Stimulated activated CD4-positive, alpha-beta T cell treated with anti-CD3 and anti-CD28 coated beads, Interleukin-12 subunit alpha, Interleukin-12 subunit beta, amount 100 ng/mL, for 48 hours (primary cell): ENCODE measurements at regions not wholly inside any gene's neighbourhood (a gene's known extent, or its start where the extent isn't known, plus 50 kb on each side); places are given as distances from the start of the nearest gene placed in this dataset.

Source experiments
- DNase-seq, 3 donors: peaks; one replicate each; pipeline ENCODE4 v3.0.0-alpha.2; 2020; ENCODE audit warnings: low read depth in 2 of 3, low spot score in 1 of 3

GRCh38 chr1:4975856-4976255 lies 321.4 kb downstream of the AJAP1 start:
- no peak for DNase-seq

- no peak for DNase-seq
Observed at GRCh38 chr1:4974981-4975685, 320.7 kb downstream of the AJAP1 start.

GRCh38 chr1:4973341-4973740 lies 318.9 kb downstream of the AJAP1 start:
- no peak for DNase-seq

DNA sequence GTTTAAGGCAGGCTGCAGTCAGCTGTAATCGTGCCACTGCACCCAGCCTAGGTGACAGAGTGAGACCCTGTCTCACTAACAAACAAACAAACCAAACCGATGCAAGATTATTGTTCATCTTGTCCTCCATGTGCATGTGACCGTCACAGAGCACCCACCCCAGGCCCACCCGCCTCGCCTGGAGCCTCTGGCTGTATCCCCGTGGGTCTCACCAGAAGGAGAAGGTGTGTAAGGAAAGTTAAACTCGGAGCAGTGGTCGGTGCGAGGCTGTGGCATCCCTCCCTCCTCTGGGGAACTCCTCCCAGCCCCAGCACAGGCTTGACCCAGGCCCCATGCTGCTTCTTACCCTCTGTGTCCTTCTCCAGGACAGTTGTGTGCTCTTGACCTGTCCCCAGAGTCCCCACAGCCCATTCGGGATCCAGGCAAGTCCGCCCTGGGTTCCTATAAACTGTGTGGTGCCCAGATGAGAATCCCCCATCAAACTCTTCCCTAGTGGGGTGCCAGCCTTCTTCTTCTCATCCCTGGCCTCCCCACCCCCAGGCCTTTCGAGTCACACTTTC lies 318.4 kb downstream of the AJAP1 start:
- no peak for DNase-seq

DNA sequence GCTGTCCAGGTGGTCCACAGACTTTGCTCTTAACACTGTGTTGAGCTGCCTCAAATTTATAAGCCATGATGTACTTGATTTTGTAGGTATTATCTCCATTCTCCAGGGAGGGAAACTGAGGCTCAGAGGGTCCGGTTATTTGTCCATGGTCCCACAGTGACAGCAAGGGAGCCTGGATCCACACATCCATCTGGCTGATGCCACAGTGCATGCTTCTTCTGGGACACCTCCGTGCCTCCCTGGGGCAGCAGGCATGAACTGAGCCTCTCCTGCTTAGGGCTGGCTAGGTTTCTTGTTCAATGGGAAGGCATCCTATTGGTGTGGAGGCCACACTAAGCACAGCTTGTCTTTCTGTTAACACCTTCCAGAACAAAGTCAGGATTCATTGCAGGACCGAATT lies 317.3 kb downstream of the AJAP1 start:
- no peak for DNase-seq

DNA sequence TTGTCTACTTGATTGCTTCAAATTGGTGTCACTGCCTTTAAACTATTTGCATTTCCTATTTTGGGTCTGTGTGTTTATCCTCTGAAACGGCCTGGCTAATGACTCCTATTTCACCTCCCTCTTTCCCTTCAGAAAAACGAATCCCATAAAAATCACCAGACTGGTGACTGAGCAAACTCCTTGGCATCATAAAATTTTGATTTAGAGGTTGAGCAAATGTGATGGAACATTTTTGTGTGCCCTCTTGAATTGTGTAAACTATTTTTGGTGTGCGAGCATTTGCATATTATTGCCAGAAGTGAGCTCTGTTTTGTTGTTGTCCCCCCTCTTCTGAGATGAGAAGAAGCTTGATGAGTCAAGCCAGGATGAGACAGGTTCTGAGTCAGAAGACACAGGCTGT lies 316.1 kb downstream of the AJAP1 start:
- no peak for DNase-seq

- no peak for DNase-seq
Observed at GRCh38 chr1:4969556-4970129, 315.2 kb downstream of the AJAP1 start.

- DNase-seq: no peak
Observed at GRCh38 chr1:4965346-4966075, 311.1 kb downstream of the AJAP1 start.

DNA sequence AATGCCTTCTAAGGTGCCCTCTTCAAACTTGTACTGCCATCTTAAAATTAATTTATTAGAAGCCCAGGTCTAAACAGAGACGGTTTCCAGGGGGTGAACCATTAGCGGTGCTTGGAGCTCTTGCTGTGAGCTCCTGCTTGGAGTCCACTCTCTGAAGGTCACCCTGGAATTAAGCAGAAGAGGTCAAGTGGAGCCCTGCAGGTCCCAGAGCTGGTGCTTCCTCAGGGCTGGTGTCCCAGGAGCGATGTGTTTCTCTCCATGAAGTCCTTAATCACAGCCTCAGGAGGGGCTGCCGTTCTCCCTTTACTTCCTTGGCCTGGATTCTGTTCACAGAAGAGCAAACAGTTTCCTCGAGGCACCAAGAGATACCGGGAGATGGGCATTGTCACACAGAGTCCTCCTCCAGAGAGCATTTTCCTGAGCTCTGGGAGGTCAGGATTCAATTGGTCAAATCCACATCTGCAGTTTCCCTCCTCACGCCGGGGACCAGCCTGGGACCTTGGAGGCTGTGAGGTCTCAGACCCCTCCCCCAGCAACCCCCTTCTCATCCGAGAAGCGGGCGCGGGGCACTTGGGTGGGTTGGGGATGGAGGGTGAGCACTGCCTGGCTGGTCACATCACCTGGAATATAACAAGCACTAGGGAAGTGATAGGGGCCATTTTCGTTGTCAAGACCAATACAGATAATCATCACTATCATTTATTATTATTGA lies 310.4 kb downstream of the AJAP1 start:
- no peak for DNase-seq

DNA sequence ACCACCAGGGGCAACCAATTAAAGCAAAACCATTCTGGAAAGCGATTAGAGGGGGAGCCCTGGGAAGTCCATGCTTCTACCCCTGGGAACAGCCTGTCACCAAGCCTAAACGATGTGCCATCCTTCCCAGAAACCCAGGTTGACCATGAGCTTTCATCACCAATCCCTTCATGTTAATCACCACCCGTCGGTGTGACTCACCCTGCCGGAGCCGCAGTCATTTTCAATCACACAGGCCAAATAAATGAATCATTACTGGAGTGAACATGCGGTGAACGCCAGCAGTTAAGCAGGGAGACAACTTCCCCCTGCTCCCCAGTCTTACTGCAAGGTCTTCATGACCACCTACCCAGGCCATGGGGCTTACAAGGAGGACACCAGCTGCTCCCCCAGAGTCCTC lies 308.8 kb downstream of the AJAP1 start:
- DNase-seq: no peak

DNA sequence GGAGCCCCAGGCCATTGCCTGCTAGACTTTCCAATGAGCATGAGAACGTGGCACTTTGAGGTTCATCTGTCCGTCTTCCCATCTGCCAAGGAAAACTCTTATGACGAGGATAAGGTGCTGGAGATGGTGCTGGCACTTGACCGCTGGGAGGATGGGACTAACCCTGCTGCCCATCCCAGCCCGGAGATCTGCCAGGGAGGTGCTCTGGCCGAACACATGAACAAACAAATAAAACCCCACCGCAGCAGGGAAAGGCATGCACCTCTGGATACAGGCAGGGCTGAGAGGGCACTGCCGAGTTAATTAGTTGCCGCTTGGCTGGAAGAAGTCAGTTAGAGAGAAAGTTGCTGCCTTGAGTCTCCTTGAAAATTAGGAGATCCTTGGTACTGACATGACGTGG lies 308.4 kb downstream of the AJAP1 start:
- DNase-seq: no peak

DNA sequence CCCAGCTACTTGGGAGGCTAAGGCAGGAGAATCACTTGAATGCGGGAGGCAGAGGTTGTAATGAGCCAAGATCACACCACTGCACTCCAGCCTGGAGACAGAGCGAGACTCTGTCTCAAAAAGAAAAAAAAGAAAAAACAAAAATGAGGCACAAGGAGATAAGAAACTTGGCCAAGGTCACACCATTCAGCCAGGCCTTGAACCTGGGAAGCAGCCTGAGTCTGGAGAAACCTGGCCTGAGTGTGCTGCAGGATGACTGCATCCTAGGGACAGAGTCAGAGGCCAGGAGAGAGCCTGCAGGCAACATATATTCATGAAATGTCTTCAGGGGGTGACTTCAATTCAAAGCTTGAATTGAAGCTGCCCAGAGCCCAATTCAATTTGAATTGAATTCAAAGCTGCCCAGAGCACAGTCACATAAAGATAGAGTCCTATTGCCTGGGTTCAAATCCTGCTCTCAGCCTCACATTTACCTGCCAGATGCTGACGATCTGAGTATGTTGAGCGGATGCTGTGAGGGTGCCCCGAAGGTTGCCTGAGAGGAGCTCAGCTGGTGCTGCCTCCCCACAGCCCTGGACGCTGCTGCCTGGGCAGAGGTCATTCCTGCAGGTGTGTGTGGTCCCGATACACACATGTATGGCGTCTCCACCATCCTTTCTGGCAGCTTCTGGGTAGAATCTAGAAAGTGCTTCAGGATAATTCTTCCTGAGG lies 307.7 kb downstream of the AJAP1 start:
- DNase-seq: no peak

GRCh38 chr1:4960782-4961475 lies 306.5 kb downstream of the AJAP1 start:
- no peak for DNase-seq

- DNase-seq: no peak
Observed at GRCh38 chr1:4960336-4960735, 305.9 kb downstream of the AJAP1 start.

GRCh38 chr1:4959216-4959615 lies 304.8 kb downstream of the AJAP1 start:
- DNase-seq: no peak

GRCh38 chr1:4957027-4957426 lies 302.6 kb downstream of the AJAP1 start:
- no peak for DNase-seq

DNA sequence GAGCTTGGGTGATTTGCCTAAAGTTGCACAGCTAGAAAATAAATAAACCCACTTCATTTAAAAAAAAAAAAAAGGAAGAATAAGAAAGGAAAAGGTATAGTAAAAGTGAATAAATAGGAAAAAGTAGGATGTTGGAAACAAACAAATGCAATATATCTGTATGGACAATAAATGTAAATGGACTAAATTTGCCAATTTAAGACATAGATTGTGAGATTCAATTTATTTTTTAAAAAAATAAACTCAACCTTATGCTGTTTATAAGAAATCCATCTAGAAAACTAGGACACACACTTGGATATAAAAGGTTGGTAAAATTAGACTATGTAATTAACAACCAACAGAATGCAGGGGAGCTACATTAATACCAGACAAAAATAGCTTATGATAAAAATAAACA lies 300.0 kb downstream of the AJAP1 start:
- no peak for DNase-seq

DNA sequence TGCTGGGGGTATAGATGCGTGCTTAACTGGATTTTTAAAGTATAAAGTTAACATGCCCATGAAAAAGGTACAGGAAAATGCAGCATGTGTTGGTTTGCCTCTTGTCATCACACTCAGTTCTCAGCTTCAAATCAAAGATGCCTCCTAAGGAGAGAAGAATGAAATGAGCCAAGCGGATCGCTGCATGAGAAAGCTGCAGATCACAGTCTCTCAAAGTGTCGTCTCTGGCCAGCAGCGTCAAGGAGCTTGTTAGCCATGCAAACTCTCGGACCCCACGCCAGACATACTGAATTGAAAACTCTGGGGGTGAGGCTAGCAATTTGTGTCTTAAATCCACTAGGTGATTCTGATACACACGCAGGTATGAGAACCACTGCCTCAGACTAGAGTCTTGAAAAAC lies 297.2 kb downstream of the AJAP1 start:
- no peak for DNase-seq

- no peak for DNase-seq
Observed at GRCh38 chr1:4946343-4946742, 291.9 kb downstream of the AJAP1 start.

GRCh38 chr1:4944911-4945310 lies 290.5 kb downstream of the AJAP1 start:
- DNase-seq: no peak
